ENCODE measurements at regions not wholly inside any gene's neighbourhood (a gene's known extent, or its start where the extent isn't known, plus 50 kb on each side); places are given as distances from the start of the nearest gene placed in this dataset.

- TF ChIP-seq CTCF (IDR thresholded peaks at IDR 0.05; ENCODE audit: low read length) (no peak), EZH2 (IDR thresholded peaks at IDR 0.05; ENCODE audit: borderline replicate concordance, low read length) (no peak)
These were observed 144.5 kb upstream of the DST start for GRCh38 chr6:56787209-56787608.

Data from OCI-LY1 (cell line).